ENCODE measurements at regions not wholly inside any gene's neighbourhood (a gene's known extent, or its start where the extent isn't known, plus 50 kb on each side); places are given as distances from the start of the nearest gene placed in this dataset.

DNA sequence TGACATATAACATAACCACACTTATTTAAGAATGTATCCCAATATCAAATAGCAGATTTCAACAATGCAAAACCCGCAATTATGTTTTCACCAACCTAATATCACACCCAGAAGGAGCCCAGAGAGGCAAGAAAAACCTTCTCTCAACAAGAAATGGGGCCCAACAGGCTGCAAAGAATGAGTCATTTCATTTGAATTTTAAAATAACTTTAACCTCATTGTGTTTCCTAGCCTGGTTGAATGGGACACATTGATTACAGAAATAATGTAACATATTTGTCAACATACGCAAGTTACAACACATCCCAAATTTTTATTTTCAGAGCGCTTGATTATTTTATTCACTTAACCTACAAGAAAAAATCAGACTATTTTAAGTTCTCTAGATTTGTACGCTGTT, 365.1 kb upstream of the SLCO3A1 start:
- TF ChIP-seq, protein P1, sequence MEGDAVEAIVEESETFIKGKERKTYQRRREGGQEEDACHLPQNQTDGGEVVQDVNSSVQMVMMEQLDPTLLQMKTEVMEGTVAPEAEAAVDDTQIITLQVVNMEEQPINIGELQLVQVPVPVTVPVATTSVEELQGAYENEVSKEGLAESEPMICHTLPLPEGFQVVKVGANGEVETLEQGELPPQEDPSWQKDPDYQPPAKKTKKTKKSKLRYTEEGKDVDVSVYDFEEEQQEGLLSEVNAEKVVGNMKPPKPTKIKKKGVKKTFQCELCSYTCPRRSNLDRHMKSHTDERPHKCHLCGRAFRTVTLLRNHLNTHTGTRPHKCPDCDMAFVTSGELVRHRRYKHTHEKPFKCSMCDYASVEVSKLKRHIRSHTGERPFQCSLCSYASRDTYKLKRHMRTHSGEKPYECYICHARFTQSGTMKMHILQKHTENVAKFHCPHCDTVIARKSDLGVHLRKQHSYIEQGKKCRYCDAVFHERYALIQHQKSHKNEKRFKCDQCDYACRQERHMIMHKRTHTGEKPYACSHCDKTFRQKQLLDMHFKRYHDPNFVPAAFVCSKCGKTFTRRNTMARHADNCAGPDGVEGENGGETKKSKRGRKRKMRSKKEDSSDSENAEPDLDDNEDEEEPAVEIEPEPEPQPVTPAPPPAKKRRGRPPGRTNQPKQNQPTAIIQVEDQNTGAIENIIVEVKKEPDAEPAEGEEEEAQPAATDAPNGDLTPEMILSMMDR (IDR thresholded peaks at IDR 0.05; ENCODE audit: poor library complexity) = no peak
- TF ChIP-seq EZH2phosphoT487 (IDR thresholded peaks at IDR 0.05; ENCODE audit: low read depth, severe bottlenecking, unreplicated experiment) = no peak
- no peak overlapping the region for H2AFZ ChIP-seq
- no peak overlapping the region for H3K4me2 ChIP-seq
- H3K9me2 ChIP-seq (replicated peaks; ENCODE audit: insufficient read depth) = no peaks in the 10 kb centered on the region
- no peaks in the 10 kb centered on the region for H3K27me3 ChIP-seq
- WGBS (ENCODE audit: low lambda C conversion rate, missing lambda C conversion rate) = 71% methylated on average over 4 of the region's 4 CpGs
- no peaks in the 10 kb centered on the region for H3K36me3 ChIP-seq (replicated peaks; ENCODE audit: insufficient read depth, low read depth)
- no peak overlapping the region for H3K27ac ChIP-seq
- H3K79me2 ChIP-seq = no peaks in the 10 kb centered on the region
- H4K20me1 ChIP-seq (ENCODE audit: insufficient read depth, poor library complexity, severe bottlenecking) = no peaks in the 10 kb centered on the region
- H3K4me3 ChIP-seq = no peak overlapping the region
- H3K4me1 ChIP-seq (ENCODE audit: insufficient read depth) = no peaks in the 10 kb centered on the region
- no peak for DNase-seq (ENCODE audit: low spot score)
- no peaks in the 10 kb centered on the region for H3K9me3 ChIP-seq (ENCODE audit: low read depth)

DNA sequence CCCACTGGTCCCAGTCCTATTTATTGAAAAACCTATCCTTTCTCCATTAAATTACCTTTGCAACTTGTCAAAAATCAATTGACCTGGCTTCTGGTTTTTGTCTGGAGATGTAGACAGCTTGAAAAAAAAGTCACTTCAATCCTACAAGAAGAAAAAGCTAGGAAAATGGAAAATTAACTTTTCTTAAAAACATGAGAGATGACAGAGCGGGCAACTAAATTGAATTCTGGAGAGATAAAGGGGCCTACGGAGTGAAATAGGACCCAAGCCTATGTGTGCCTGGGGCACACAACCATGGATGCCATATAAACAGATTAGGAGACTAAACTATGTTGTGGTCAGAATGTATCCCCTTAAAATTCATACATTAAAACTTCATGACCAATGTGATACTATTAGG, 363.3 kb upstream of the SLCO3A1 start:
- Histone ChIP-seq H3K4me2 (no peak overlapping the region), H3K9me3 (ENCODE audit: low read depth) (no peaks in the 10 kb centered on the region), H4K20me1 (ENCODE audit: insufficient read depth, poor library complexity, severe bottlenecking) (no peaks in the 10 kb centered on the region), H3K79me2 (no peaks in the 10 kb centered on the region), H3K27me3 (no peaks in the 10 kb centered on the region), H2AFZ (no peak overlapping the region), H3K4me3 (no peak overlapping the region), H3K36me3 (replicated peaks; ENCODE audit: insufficient read depth, low read depth) (no peaks in the 10 kb centered on the region), H3K9me2 (replicated peaks; ENCODE audit: insufficient read depth) (no peaks in the 10 kb centered on the region), H3K27ac (no peak overlapping the region), H3K4me1 (ENCODE audit: insufficient read depth) (no peaks in the 10 kb centered on the region)
- TF ChIP-seq, protein P1 (IDR thresholded peaks at IDR 0.05; ENCODE audit: poor library complexity) = no peak
- TF ChIP-seq EZH2 (IDR thresholded peaks at IDR 0.05; ENCODE audit: borderline replicate concordance) (no peak), EZH2phosphoT487 (IDR thresholded peaks at IDR 0.05; ENCODE audit: low read depth, severe bottlenecking, unreplicated experiment) (no peak)
- DNase-seq (ENCODE audit: low spot score) = no peak
- WGBS (ENCODE audit: low lambda C conversion rate, missing lambda C conversion rate) = 93% methylated on average over 2 of the region's 2 CpGs

DNA sequence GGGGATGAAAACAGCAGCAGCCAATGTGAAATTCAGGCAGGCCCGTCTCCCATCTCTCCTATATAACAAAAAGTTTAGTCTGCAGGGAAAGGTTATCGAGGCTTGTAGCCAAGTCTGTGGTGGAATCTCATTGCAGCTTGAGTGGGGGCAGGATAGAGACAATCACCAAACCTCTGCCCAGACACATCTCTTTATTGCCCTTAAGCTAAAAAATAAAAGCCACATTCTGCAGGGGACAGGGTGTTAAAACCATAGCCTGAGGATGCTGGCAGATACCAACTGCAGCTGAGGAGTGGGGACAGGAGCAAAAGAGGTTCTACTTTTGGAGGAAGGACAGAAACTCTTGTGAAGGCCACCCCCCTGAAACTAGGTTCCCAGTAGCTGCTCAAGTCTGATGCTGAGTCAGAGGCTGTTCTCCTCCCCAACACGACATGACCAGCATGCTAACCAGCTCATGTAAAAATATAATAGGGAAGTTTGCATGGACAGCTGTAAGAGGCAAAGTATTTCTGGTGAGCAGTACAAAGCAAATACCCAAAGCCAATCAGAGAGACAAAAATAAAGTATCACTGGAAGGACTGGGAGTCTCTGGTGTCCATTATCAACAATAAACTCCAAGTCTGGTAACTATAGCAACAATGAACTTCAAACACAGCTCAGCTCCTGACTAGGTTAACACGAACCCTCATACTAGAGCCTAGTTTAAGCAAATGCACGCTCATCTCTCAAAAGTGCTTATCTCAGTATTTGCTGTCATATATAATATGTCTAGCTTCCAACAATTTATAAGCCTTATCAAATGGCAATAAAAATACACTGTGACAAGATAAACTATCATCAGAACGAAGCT, 362.2 kb upstream of the SLCO3A1 start:
- H3K9me2 ChIP-seq (replicated peaks; ENCODE audit: insufficient read depth) = no peaks in the 10 kb centered on the region
- H3K4me2 ChIP-seq = no peak overlapping the region
- H3K27ac ChIP-seq = no peak overlapping the region
- H3K27me3 ChIP-seq = no peaks in the 10 kb centered on the region
- WGBS (ENCODE audit: low lambda C conversion rate, missing lambda C conversion rate) = 67% methylated on average over 6 of the region's 6 CpGs
- no peaks in the 10 kb centered on the region for H4K20me1 ChIP-seq (ENCODE audit: insufficient read depth, poor library complexity, severe bottlenecking)
- H3K4me3 ChIP-seq = no peak overlapping the region
- no peaks in the 10 kb centered on the region for H3K79me2 ChIP-seq
- no peak for TF ChIP-seq EZH2phosphoT487 (IDR thresholded peaks at IDR 0.05; ENCODE audit: low read depth, severe bottlenecking, unreplicated experiment)
- no peak for TF ChIP-seq EZH2 (IDR thresholded peaks at IDR 0.05; ENCODE audit: borderline replicate concordance)
- TF ChIP-seq, protein P1 (IDR thresholded peaks at IDR 0.05; ENCODE audit: poor library complexity) = no peak
- H3K9me3 ChIP-seq (ENCODE audit: low read depth) = no peaks in the 10 kb centered on the region
- DNase-seq (ENCODE audit: low spot score) = no peak
- H3K4me1 ChIP-seq (ENCODE audit: insufficient read depth) = no peaks in the 10 kb centered on the region
- no peaks in the 10 kb centered on the region for H3K36me3 ChIP-seq (replicated peaks; ENCODE audit: insufficient read depth, low read depth)
- no peak overlapping the region for H2AFZ ChIP-seq

Data from hepatocyte (in vitro differentiated cells).